ENCODE measurements at regions not wholly inside any gene's neighbourhood (a gene's known extent, or its start where the extent isn't known, plus 50 kb on each side); places are given as distances from the start of the nearest gene placed in this dataset.

- TF ChIP-seq POLR2A (IDR thresholded peaks at IDR 0.05) (no peak), CTCF (IDR thresholded peaks at IDR 0.05 in 8 of 11, conservative IDR thresholded peaks at IDR 0.05 in 3 of 11) (no peak)
Observed at GRCh38 chr15:62456011-62456920, 291.2 kb upstream of the C2CD4B start.
